SK-N-SH (cell line): ENCODE measurements at regions not wholly inside any gene's neighbourhood (a gene's known extent, or its start where the extent isn't known, plus 50 kb on each side); places are given as distances from the start of the nearest gene placed in this dataset.

Experiments
- POLR2AphosphoS5 ChIP-seq: IDR thresholded peaks from 2 replicates; pipeline ENCODE4 v1.6.1; 2012; ENCODE audit warnings: low read depth, low read length
- RAD21 ChIP-seq: IDR thresholded peaks from 2 replicates; pipeline ENCODE4 v1.6.1; 2012; ENCODE audit warnings: mild to moderate bottlenecking, low read length
- TF ChIP-seq, protein P1 (sequence below): fragments of 200-600 bp; sonication (generic); IDR thresholded peaks from 2 replicates; pipeline ENCODE4 v1.6.1; 2017; ENCODE audit warnings: antibody characterized with exemption, mild to moderate bottlenecking, moderate library complexity

DNA sequence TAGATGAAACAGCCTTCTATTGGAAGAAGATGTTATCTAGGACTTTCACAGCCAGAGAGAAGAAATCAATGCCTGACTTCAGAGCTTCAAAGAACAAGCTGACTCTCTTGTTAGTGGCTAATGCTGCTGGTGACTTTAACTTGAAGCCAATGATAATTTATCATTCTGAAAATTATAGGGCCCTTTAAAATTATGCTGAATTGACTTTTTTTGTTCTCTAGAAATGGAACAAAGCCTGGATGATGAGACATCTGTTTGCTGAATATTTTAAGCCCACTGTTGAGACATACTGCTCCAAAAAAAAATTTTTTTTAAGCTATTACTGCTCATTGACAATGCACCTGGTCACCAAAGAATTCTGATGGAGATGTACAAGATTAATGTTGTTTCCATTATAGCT lies 189.2 kb downstream of the MBL2 start:
- TF ChIP-seq RAD21 (no peak), POLR2AphosphoS5 (no peak)
- TF ChIP-seq, protein P1, sequence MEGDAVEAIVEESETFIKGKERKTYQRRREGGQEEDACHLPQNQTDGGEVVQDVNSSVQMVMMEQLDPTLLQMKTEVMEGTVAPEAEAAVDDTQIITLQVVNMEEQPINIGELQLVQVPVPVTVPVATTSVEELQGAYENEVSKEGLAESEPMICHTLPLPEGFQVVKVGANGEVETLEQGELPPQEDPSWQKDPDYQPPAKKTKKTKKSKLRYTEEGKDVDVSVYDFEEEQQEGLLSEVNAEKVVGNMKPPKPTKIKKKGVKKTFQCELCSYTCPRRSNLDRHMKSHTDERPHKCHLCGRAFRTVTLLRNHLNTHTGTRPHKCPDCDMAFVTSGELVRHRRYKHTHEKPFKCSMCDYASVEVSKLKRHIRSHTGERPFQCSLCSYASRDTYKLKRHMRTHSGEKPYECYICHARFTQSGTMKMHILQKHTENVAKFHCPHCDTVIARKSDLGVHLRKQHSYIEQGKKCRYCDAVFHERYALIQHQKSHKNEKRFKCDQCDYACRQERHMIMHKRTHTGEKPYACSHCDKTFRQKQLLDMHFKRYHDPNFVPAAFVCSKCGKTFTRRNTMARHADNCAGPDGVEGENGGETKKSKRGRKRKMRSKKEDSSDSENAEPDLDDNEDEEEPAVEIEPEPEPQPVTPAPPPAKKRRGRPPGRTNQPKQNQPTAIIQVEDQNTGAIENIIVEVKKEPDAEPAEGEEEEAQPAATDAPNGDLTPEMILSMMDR: no peak
